Activated CD4-positive, alpha-beta memory T cell treated with anti-CD3 and anti-CD28 coated beads for 36 hours (primary cell): ENCODE measurements at regions not wholly inside any gene's neighbourhood (a gene's known extent, or its start where the extent isn't known, plus 50 kb on each side); places are given as distances from the start of the nearest gene placed in this dataset.
"Not testable (repeated sequence)": the region's sequence is repeated elsewhere in the genome, so short reads cannot be mapped to it uniquely, and the experiment has no call there.

Source experiments
- CTCF ChIA-PET: fragments of 350-600 bp; sonication (Branson Sonifier 250); formaldehyde crosslinking; loops from one replicate; lab custom pipeline; 2021; ENCODE audit warnings: antibody characterized with exemption, inconsistent platforms; lab: Charles Lee
- POLR2A ChIA-PET: fragments of 350-600 bp; sonication (Branson Sonifier 250); formaldehyde crosslinking; loops from one replicate; lab custom pipeline; 2021; ENCODE audit warnings: antibody characterized with exemption; lab: Charles Lee
- DNase-seq: peaks from one replicate; pipeline ENCODE4 v3.0.0-alpha.2; 2020
- H3K27ac Mint-ChIP-seq: one replicate; pipeline ENCODE4 v1.8.0; 2021; ENCODE audit warnings: mixed read lengths
- H3K27me3 Mint-ChIP-seq: one replicate; pipeline ENCODE4 v1.8.0; 2021; ENCODE audit warnings: mixed read lengths
- H3K36me3 Mint-ChIP-seq: one replicate; pipeline ENCODE4 v1.8.0; 2021; ENCODE audit warnings: mixed read lengths
- H3K4me1 Mint-ChIP-seq: one replicate; pipeline ENCODE4 v1.8.0; 2021; ENCODE audit warnings: low read depth, mixed read lengths
- H3K4me3 Mint-ChIP-seq: one replicate; pipeline ENCODE4 v1.8.0; 2021; ENCODE audit warnings: mild to moderate bottlenecking, mixed read lengths
- H3K9me3 Mint-ChIP-seq: one replicate; pipeline ENCODE4 v1.8.0; 2021; ENCODE audit warnings: mixed read lengths
- intact Hi-C: fragments of 100-400 bp; cut with micrococcal nuclease; formaldehyde crosslinking; loops from one replicate; pipeline ENCODE4 v1.15.1; 2023

GRCh38 chrX:114450911-114451310 is 133.0 kb upstream of the HTR2C start:
- Mint-ChIP-seq H3K4me1 (no peaks in the 10 kb centered on the region), H3K27ac (no peak overlapping the region), H3K27me3 (no peaks in the 10 kb centered on the region), H3K9me3 (peaks cover 2% of the 10 kb centered on the region), H3K4me3 (no peak overlapping the region), H3K36me3 (no peaks in the 10 kb centered on the region)
- ChIA-PET POLR2A (no interaction called here), CTCF (no interaction called here)
- no peak for DNase-seq
- intact Hi-C loops, result no loop called here

GRCh38 chrX:114451397-114451796 is 132.5 kb upstream of the HTR2C start:
- ChIA-PET CTCF (no interaction called here), POLR2A (no interaction called here)
- Mint-ChIP-seq H3K27me3 (no peaks in the 10 kb centered on the region), H3K27ac (no peak overlapping the region), H3K36me3 (no peaks in the 10 kb centered on the region), H3K4me3 (no peak overlapping the region), H3K9me3 (peaks cover 2% of the 10 kb centered on the region), H3K4me1 (no peaks in the 10 kb centered on the region)
- intact Hi-C loops, result no loop called here
- DNase-seq, result no peak

- Mint-ChIP-seq H3K9me3 (peaks cover under 1% of the 10 kb centered on the region), H3K4me1 (no peaks in the 10 kb centered on the region), H3K27me3 (no peaks in the 10 kb centered on the region), H3K4me3 (no peak overlapping the region), H3K27ac (no peak overlapping the region), H3K36me3 (no peaks in the 10 kb centered on the region)
- DNase-seq, result no peak
- POLR2A ChIA-PET, result no interaction called here
- CTCF ChIA-PET, result interaction anchor here (0.6 kb wide), 1 partner anchor 215 kb away, joined by 6 read pairs; no protein-coding TSS in a partner anchor
- intact Hi-C loops, result no loop called here
Observed at GRCh38 chrX:114462266-114462665, 121.6 kb upstream of the HTR2C start.

- no peak overlapping the region for H3K4me3 Mint-ChIP-seq
- no peaks in the 10 kb centered on the region for H3K4me1 Mint-ChIP-seq
- no peak for DNase-seq
- no peak overlapping the region for H3K27ac Mint-ChIP-seq
- H3K27me3 Mint-ChIP-seq, result no peaks in the 10 kb centered on the region
- H3K9me3 Mint-ChIP-seq, result no peaks in the 10 kb centered on the region
- ChIA-PET CTCF (no interaction called here), POLR2A (no interaction called here)
- no peaks in the 10 kb centered on the region for H3K36me3 Mint-ChIP-seq
- intact Hi-C loops, result no loop called here
Observed at GRCh38 chrX:114465689-114466088, 118.2 kb upstream of the HTR2C start.

GRCh38 chrX:114472008-114472407 is 111.9 kb upstream of the HTR2C start:
- POLR2A ChIA-PET, CTCF ChIA-PET, H3K36me3 Mint-ChIP-seq: not testable (repeated sequence)

GRCh38 chrX:114472788-114473187 is 111.1 kb upstream of the HTR2C start:
- no peak overlapping the region for H3K27ac Mint-ChIP-seq
- H3K4me3 Mint-ChIP-seq, result no peak overlapping the region
- ChIA-PET POLR2A (no interaction called here), CTCF (no interaction called here)
- intact Hi-C loops, result no loop called here
- H3K9me3 Mint-ChIP-seq, result no peaks in the 10 kb centered on the region
- H3K27me3 Mint-ChIP-seq, result no peaks in the 10 kb centered on the region
- DNase-seq, result no peak
- no peaks in the 10 kb centered on the region for H3K4me1 Mint-ChIP-seq
- H3K36me3 Mint-ChIP-seq, result no peaks in the 10 kb centered on the region

More at GRCh38 chrX:114472008-114472407, 111.9 kb upstream of the HTR2C start:
- H3K27ac Mint-ChIP-seq, H3K27me3 Mint-ChIP-seq, H3K4me3 Mint-ChIP-seq, DNase-seq, H3K4me1 Mint-ChIP-seq, intact Hi-C loops, H3K9me3 Mint-ChIP-seq: not testable (repeated sequence)

- CTCF ChIA-PET, result no interaction called here
Observed at GRCh38 chrX:114500622-114501021, 83.3 kb upstream of the HTR2C start.

GRCh38 chrX:114508756-114509155 is 75.1 kb upstream of the HTR2C start:
- ChIA-PET POLR2A (no interaction called here), CTCF (no interaction called here)
- no peak for DNase-seq
- Mint-ChIP-seq H3K9me3 (peaks cover 3% of the 10 kb centered on the region), H3K4me1 (no peaks in the 10 kb centered on the region), H3K4me3 (no peak overlapping the region), H3K36me3 (no peaks in the 10 kb centered on the region), H3K27ac (no peak overlapping the region), H3K27me3 (no peaks in the 10 kb centered on the region)
- intact Hi-C loops, result no loop called here

More at GRCh38 chrX:114500622-114501021, 83.3 kb upstream of the HTR2C start:
- Mint-ChIP-seq H3K4me1 (no peaks in the 10 kb centered on the region), H3K36me3 (no peaks in the 10 kb centered on the region), H3K9me3 (peaks cover 2% of the 10 kb centered on the region), H3K27me3 (no peaks in the 10 kb centered on the region), H3K27ac (no peak overlapping the region), H3K4me3 (no peak overlapping the region)
- no peak for DNase-seq
- POLR2A ChIA-PET, result no interaction called here
- intact Hi-C loops, result no loop called here

GRCh38 chrX:114519524-114519923 is 64.4 kb upstream of the HTR2C start:
- no peak overlapping the region for H3K4me3 Mint-ChIP-seq
- H3K36me3 Mint-ChIP-seq, result no peaks in the 10 kb centered on the region
- no peaks in the 10 kb centered on the region for H3K27me3 Mint-ChIP-seq
- no peaks in the 10 kb centered on the region for H3K4me1 Mint-ChIP-seq
- no peak overlapping the region for H3K27ac Mint-ChIP-seq
- intact Hi-C loops, result no loop called here
- no peak for DNase-seq
- ChIA-PET POLR2A (no interaction called here), CTCF (no interaction called here)
- H3K9me3 Mint-ChIP-seq, result peaks cover 10% of the 10 kb centered on the region

GRCh38 chrX:114520701-114521100 is 63.2 kb upstream of the HTR2C start:
- POLR2A ChIA-PET, H3K4me3 Mint-ChIP-seq: not testable (repeated sequence)

GRCh38 chrX:114532111-114532805 is 51.6 kb upstream of the HTR2C start:
- intact Hi-C loops, result no loop called here
- CTCF ChIA-PET, result no interaction called here
- Mint-ChIP-seq H3K4me1 (no peaks in the 10 kb centered on the region), H3K27ac (no peak overlapping the region), H3K36me3 (no peaks in the 10 kb centered on the region), H3K4me3 (no peak overlapping the region), H3K27me3 (no peaks in the 10 kb centered on the region), H3K9me3 (no peaks in the 10 kb centered on the region)
- DNase-seq, result no peak
- POLR2A ChIA-PET, result no interaction called here

More at GRCh38 chrX:114520701-114521100, 63.2 kb upstream of the HTR2C start:
- intact Hi-C loops, H3K4me1 Mint-ChIP-seq, H3K27me3 Mint-ChIP-seq, H3K27ac Mint-ChIP-seq, H3K36me3 Mint-ChIP-seq, DNase-seq, CTCF ChIA-PET: not testable (repeated sequence)
- H3K9me3 Mint-ChIP-seq, result peaks cover 10% of the 10 kb centered on the region
